AG04449 (cell line): ENCODE measurements at regions not wholly inside any gene's neighbourhood (a gene's known extent, or its start where the extent isn't known, plus 50 kb on each side); places are given as distances from the start of the nearest gene placed in this dataset.
"Not testable (repeated sequence)": the region's sequence is repeated elsewhere in the genome, so short reads cannot be mapped to it uniquely, and the experiment has no call there.

ENCODE experiments used
- CTCF ChIA-PET: fragments of 350-600 bp; formaldehyde crosslinking; extraction: SDS; loops from one replicate; lab custom pipeline; 2021; ENCODE audit warnings: antibody characterized with exemption; lab: Yijun Ruan, JAX
- POLR2A ChIA-PET: fragments of 400-600, 350-600 bp; formaldehyde crosslinking; extraction: SDS; loops from one replicate; lab custom pipeline; 2020; ENCODE audit warnings: antibody characterized with exemption, inconsistent platforms; lab: Yijun Ruan, JAX
- DNase-seq: peaks from one replicate; pipeline ENCODE4 v3.0.0-alpha.2; 2010; ENCODE audit warnings: low read depth, low spot score
- H3K4me3 ChIP-seq: 2 replicates; pipeline ENCODE4 v1.5.1; 2011; ENCODE audit warnings: low read depth, mild to moderate bottlenecking, control low read depth, low read length
- TF ChIP-seq, protein P1 (sequence below): IDR thresholded peaks from one replicate; pipeline ENCODE4 v1.5.1; 2011; ENCODE audit warnings: mild to moderate bottlenecking, moderate library complexity, low read length, control low read depth, inconsistent platforms; ENCODE audit not compliant: insufficient read depth; ENCODE audit errors: missing control alignments

DNA sequence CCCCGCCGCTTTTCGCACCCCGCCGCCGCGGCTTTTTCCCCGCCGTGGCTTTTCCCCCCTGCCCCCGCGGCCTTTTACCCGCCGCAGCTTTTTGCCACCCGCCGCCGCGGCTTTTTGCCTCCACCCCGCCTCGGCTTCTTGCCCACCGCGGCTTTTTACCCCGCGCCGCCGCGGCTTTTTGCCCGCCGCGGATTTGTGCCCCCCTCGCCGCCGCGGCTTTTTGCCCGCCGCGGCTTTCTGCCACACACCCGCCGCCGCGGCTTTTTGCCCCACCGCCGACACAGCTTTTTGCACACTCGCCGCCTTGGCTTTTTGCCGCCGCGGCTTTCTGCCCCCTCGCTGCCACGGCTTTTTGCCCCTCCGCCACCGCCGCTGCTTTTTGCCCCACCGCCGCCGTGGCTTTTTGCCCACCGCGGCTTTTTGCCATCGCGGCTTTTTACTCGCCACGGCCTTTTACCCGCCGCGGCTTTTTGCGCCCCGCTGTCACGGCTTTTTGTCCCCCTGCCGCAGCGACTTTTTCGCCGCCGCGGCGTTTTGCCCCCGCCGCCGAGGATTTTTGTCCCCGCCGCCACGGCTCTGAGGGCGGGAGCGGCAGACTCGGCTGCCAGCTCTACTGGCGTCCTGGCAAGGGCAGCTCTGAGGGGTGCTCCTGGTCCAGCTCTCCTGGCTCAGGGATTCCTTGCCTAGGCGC lies 473.6 kb downstream of the FAM72C start:
- POLR2A ChIA-PET, DNase-seq, CTCF ChIA-PET: not testable (repeated sequence)
- H3K4me3 ChIP-seq, result peak overlapping the region; percentile 27

DNA sequence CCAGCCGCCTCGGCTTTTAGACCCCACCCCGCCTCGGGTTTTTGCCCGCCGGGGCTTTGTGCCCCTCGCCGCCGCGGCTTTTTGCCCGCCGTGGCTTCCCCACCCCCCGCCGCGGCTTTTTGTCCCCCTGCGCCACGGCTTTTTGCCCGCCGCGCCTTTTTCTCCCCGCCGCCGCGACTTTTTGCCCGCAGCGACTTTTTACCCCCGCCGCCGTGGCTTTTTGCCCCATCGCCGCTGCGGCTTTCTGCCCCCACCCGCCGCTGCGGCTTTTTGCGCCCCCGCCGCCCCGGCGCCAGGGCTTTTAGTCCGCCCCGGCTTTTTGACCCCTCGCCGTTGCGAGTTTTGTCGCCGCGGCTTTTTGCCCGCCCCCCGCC lies 474.4 kb downstream of the FAM72C start:
- TF ChIP-seq, protein P1, sequence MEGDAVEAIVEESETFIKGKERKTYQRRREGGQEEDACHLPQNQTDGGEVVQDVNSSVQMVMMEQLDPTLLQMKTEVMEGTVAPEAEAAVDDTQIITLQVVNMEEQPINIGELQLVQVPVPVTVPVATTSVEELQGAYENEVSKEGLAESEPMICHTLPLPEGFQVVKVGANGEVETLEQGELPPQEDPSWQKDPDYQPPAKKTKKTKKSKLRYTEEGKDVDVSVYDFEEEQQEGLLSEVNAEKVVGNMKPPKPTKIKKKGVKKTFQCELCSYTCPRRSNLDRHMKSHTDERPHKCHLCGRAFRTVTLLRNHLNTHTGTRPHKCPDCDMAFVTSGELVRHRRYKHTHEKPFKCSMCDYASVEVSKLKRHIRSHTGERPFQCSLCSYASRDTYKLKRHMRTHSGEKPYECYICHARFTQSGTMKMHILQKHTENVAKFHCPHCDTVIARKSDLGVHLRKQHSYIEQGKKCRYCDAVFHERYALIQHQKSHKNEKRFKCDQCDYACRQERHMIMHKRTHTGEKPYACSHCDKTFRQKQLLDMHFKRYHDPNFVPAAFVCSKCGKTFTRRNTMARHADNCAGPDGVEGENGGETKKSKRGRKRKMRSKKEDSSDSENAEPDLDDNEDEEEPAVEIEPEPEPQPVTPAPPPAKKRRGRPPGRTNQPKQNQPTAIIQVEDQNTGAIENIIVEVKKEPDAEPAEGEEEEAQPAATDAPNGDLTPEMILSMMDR, result no peak
- ChIA-PET POLR2A (no interaction called here), CTCF (no interaction called here)
- peak overlapping the region; percentile 20; the same call in 1 of the 2 replicates for H3K4me3 ChIP-seq
- DNase-seq, result no peak

DNA sequence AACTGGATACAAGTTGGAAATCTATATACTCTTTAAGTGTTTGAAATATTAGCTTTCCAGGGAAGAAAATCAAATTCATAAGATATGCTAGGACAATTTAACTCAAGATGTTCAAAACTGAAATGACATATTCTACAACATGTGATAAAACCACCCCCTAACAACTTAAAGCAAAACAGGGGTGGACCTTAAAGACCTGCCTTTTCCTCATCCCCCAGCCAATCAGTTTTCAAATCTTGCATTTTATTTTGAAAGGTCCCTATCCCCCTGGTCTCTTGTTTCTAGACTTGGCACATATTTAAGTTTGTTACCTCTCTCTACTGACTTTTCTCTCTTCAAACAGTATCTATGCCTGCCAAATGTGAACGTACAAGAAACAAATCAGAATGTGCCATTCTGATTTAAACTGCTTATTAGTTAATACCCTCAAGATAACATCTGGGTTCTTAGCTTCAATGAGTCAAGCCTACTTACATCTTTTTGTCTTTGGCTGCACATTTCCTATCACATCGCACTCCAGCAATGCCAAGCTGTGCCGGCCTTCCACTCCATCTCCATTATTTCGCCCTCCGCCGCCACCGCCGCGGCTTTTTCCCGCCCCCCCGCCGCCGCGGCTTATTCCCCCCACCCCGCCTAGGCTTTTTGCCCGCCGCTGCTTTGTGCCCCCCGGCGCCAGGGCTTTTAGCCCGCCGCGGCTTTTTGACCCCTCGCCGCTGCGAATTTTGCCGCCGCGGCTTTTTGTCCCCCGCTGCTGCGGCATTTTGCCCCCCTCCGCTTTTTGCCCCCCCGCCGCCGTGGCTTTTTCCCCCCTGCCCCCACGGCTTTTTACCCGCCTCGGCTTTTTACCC lies 475.0 kb downstream of the FAM72C start:
- POLR2A ChIA-PET, CTCF ChIA-PET, H3K4me3 ChIP-seq, DNase-seq: not testable (repeated sequence)
